MM.1S (cell line): ENCODE measurements at regions not wholly inside any gene's neighbourhood (a gene's known extent, or its start where the extent isn't known, plus 50 kb on each side); places are given as distances from the start of the nearest gene placed in this dataset.

Experiments used
- CTCF ChIP-seq: fragments of 300-600 bp; sonication (generic); IDR thresholded peaks from 2 replicates; pipeline ENCODE4 v1.5.1; 2016; ENCODE audit warnings: antibody characterized with exemption, low read length, mixed read lengths
- EZH2 ChIP-seq: fragments of 300-600 bp; sonication (generic); optimal IDR thresholded peaks from 2 replicates; pipeline ENCODE3; 2017; ENCODE audit warnings: low read depth, mild to moderate bottlenecking, antibody characterized with exemption, low read length, mixed read lengths

DNA sequence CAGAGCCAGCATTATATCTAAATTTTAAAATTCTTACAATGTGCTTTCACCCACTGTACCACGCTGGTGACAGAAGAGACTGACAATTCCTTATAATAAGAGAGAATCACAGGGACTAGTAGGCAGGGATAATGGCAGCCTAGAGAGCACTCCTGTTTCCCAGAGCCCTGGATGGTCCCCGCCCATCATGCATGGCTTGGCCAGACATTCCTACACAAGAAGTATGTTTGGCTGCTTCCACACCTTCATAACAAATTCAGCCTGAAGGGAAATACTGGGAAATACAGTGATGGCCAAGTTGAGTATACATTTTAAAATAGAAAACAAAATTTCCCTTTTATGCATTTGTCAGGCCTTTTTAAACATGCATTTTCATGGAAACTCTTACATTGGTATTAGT is 193.5 kb upstream of the ELL2 start:
- no peak for TF ChIP-seq CTCF
- TF ChIP-seq EZH2, result no peak
